H9 (cell line): ENCODE measurements at regions not wholly inside any gene's neighbourhood (a gene's known extent, or its start where the extent isn't known, plus 50 kb on each side); places are given as distances from the start of the nearest gene placed in this dataset.

Experiments used
- DNase-seq: peaks from one replicate; pipeline ENCODE4 v3.0.0-alpha.2; 2017
- H2AFZ ChIP-seq: one replicate; pipeline ENCODE4 v1.6.1; 2013; ENCODE audit warnings: mild to moderate bottlenecking, low read length, control low read depth, moderate library complexity
- H2AK5ac ChIP-seq: 2 replicates; pipeline ENCODE4 v1.6.1; 2013; ENCODE audit warnings: low read length, control low read depth, mixed read lengths; ENCODE audit not compliant: insufficient read length
- H2BK120ac ChIP-seq: one replicate; pipeline ENCODE4 v1.6.1; 2013; ENCODE audit warnings: low read depth, mild to moderate bottlenecking, low read length, control low read depth, inconsistent platforms; ENCODE audit not compliant: poor library complexity, severe bottlenecking
- H2BK12ac ChIP-seq: 2 replicates; pipeline ENCODE4 v1.6.1; 2013; ENCODE audit warnings: low read length, control low read depth, mixed read lengths, low read depth; ENCODE audit not compliant: insufficient read length
- H2BK15ac ChIP-seq: 2 replicates; pipeline ENCODE4 v1.6.1; 2013; ENCODE audit warnings: low read depth, low read length, control low read depth
- H2BK20ac ChIP-seq: one replicate; pipeline ENCODE4 v1.6.1; 2013; ENCODE audit warnings: low read depth, mild to moderate bottlenecking, low read length, control low read depth, inconsistent platforms; ENCODE audit not compliant: poor library complexity, severe bottlenecking
- H2BK5ac ChIP-seq: 2 replicates; pipeline ENCODE4 v1.6.1; 2013; ENCODE audit warnings: low read length, control low read depth, mixed read lengths; ENCODE audit not compliant: insufficient read length
- H3K14ac ChIP-seq: 2 replicates; pipeline ENCODE4 v1.6.1; 2013; ENCODE audit warnings: low read length, control low read depth; ENCODE audit not compliant: insufficient read depth
- H3K18ac ChIP-seq: 2 replicates; pipeline ENCODE4 v1.6.1; 2013; ENCODE audit warnings: low read depth, mild to moderate bottlenecking, mixed read lengths, low read length, control low read depth; ENCODE audit not compliant: insufficient read length
- H3K23ac ChIP-seq: 2 replicates; pipeline ENCODE4 v1.6.1; 2013; ENCODE audit warnings: low read length, control low read depth, mixed read lengths, low read depth; ENCODE audit not compliant: insufficient read length
- H3K23me2 ChIP-seq: 2 replicates; pipeline ENCODE4 v1.6.1; 2013; ENCODE audit warnings: low read depth, mild to moderate bottlenecking, mixed read lengths, low read length, control low read depth; ENCODE audit not compliant: insufficient read length, poor library complexity, severe bottlenecking
- H3K27ac ChIP-seq: 2 replicates; pipeline ENCODE4 v1.5.1; 2013; ENCODE audit warnings: low read length, control low read depth, mixed read lengths, low read depth; ENCODE audit not compliant: insufficient read length
- H3K27me3 ChIP-seq: 2 replicates; pipeline ENCODE4 v1.6.1; 2013; ENCODE audit warnings: low read length, control low read depth, inconsistent platforms; ENCODE audit not compliant: insufficient read depth
- H3K4ac ChIP-seq: 2 replicates; pipeline ENCODE4 v1.6.1; 2013; ENCODE audit warnings: low read depth, mild to moderate bottlenecking, control low read depth, inconsistent platforms, low read length, moderate library complexity
- H3K4me1 ChIP-seq: 2 replicates; pipeline ENCODE4 v1.6.1; 2013; ENCODE audit warnings: low read length, control low read depth, inconsistent platforms; ENCODE audit not compliant: insufficient read depth
- H3K4me2 ChIP-seq: 2 replicates; pipeline ENCODE4 v1.6.1; 2013; ENCODE audit warnings: low read length, control low read depth, mixed read lengths; ENCODE audit not compliant: insufficient read length, insufficient read depth
- H3K56ac ChIP-seq: 2 replicates; pipeline ENCODE4 v1.6.1; 2013; ENCODE audit warnings: low read depth, mild to moderate bottlenecking, mixed read lengths, low read length, control low read depth; ENCODE audit not compliant: insufficient read length
- H3K79me1 ChIP-seq: 2 replicates; pipeline ENCODE4 v1.6.1; 2013; ENCODE audit warnings: low read depth, mild to moderate bottlenecking, moderate library complexity, low read length, control low read depth, inconsistent platforms; ENCODE audit not compliant: insufficient read depth, poor library complexity, severe bottlenecking
- H3K79me2 ChIP-seq: 2 replicates; pipeline ENCODE4 v1.6.1; 2013; ENCODE audit warnings: low read length, control low read depth, inconsistent platforms; ENCODE audit not compliant: insufficient read depth
- H3K9ac ChIP-seq: 2 replicates; pipeline ENCODE4 v1.6.1; 2013; ENCODE audit warnings: low read length, control low read depth, mixed read lengths; ENCODE audit not compliant: insufficient read length; ENCODE audit errors: extremely low read depth
- H3K9me3 ChIP-seq: one replicate; pipeline ENCODE4 v1.6.1; 2013; ENCODE audit warnings: low read depth, low read length, inconsistent platforms; ENCODE audit not compliant: control insufficient read depth
- H3T11ph ChIP-seq: one replicate; pipeline ENCODE4 v1.6.1; 2013; ENCODE audit warnings: mild to moderate bottlenecking, low read length, control low read depth, inconsistent platforms
- H4K20me1 ChIP-seq: one replicate; pipeline ENCODE4 v1.6.1; 2013; ENCODE audit not compliant: control insufficient read depth, insufficient read length, insufficient read depth
- H4K5ac ChIP-seq: 2 replicates; pipeline ENCODE4 v1.6.1; 2013; ENCODE audit warnings: low read depth, mild to moderate bottlenecking, mixed read lengths, low read length, control low read depth; ENCODE audit not compliant: insufficient read length
- H4K8ac ChIP-seq: replicated peaks from 2 replicates; pipeline ENCODE4 v1.6.1; 2013; ENCODE audit warnings: low read length, control low read depth, mixed read lengths, low read depth; ENCODE audit not compliant: insufficient read length
- H4K91ac ChIP-seq: 2 replicates; pipeline ENCODE4 v1.6.1; 2013; ENCODE audit warnings: low read depth, mild to moderate bottlenecking, moderate library complexity, mixed read lengths, low read length, control low read depth; ENCODE audit not compliant: insufficient read length
- H3K27ac Mint-ChIP-seq, 3 experiments: 2 replicates in 2 of 3; 3 replicates in 1 of 3; pipeline ENCODE4 v1.8.0; 2020 to 2021; ENCODE audit warnings: mixed read lengths in 3 of 3, mild to moderate bottlenecking in 1 of 3, moderate library complexity in 1 of 3
- H3K27me3 Mint-ChIP-seq: 2 replicates; pipeline ENCODE4 v1.8.0; 2021; ENCODE audit warnings: low read depth, mild to moderate bottlenecking, moderate library complexity, mixed read lengths
- H3K36me3 Mint-ChIP-seq, 3 experiments: 2 replicates in 2 of 3; 3 replicates in 1 of 3; pipeline ENCODE4 v1.8.0; 2020 to 2021; ENCODE audit warnings: low read depth in 3 of 3, mixed read lengths in 3 of 3; ENCODE audit not compliant: insufficient read depth in 1 of 3
- H3K4me1 Mint-ChIP-seq, 2 experiments: 2 replicates each; pipeline ENCODE4 v1.8.0; 2020; ENCODE audit warnings: mixed read lengths in 2 of 2
- H3K4me3 Mint-ChIP-seq, 2 experiments: 2 replicates in 1 of 2; 3 replicates in 1 of 2; pipeline ENCODE4 v1.8.0; 2020 to 2021; ENCODE audit warnings: mild to moderate bottlenecking in 2 of 2, mixed read lengths in 2 of 2, moderate library complexity in 1 of 2
- H3K9me3 Mint-ChIP-seq, 2 experiments: 2 replicates in 1 of 2; 3 replicates in 1 of 2; pipeline ENCODE4 v1.8.0; 2020; ENCODE audit warnings: mild to moderate bottlenecking in 2 of 2, mixed read lengths in 2 of 2, moderate library complexity in 1 of 2
- WGBS: extraction: QIAGEN DNeasy Blood & Tissue Kit; methylation state at CpG from one replicate; pipeline ENCODE4 v1.1.7; 2013; ENCODE audit warnings: missing lambda C conversion rate, low lambda C conversion rate, mixed read lengths; ENCODE audit not compliant: insufficient read length; ENCODE audit errors: extremely low coverage; 5-methylcytosine and 5-hydroxymethylcytosine counted together
- TF ChIP-seq, protein P1 (sequence below): fragments of 200-600 bp; sonication (generic); conservative IDR thresholded peaks from 3 replicates; pipeline ENCODE4 v1.8.0; 2021; ENCODE audit warnings: antibody characterized with exemption, mild to moderate bottlenecking

DNA sequence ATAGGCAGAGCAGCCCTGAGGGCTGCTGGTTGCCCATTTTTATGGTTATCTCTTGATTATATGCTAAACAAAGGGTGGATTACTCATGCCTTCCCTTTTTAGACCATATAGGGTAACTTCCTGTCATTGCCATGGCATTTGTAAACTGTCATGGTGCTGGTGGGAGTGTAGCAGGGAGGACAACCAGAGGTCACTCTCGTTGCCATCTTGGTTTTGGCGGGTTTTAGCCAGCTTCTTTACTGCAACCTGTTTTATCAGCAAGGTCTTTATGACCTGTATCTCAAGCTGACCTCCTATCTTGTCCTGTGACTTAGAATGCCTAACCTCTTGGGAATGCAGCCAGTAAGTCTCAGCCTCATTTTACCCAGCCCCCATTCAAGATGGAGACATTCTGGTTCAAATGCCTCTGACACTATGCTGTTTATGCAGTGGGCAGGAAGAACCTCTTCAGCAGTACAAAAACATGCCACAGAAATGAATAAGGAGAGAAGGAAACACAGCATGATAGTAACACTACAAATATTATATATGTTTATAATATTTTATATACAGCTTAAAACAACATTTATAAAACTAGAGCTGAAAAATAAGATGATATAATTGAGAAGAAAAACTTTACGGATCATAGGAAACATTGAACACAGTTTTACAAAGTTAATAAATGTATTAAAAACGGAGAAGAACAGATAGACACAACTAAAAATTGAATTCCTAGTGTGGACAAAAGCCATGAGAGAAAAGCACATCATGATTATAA is 58.9 kb upstream of the SAMD5 start:
- no peak overlapping the region for H4K91ac ChIP-seq
- Mint-ChIP-seq H3K36me3 (no peaks in the 10 kb centered on the region; a peak in 1 of 7 replicates), H3K4me1 (peaks cover 51 to 56% of the 10 kb centered on the region in 2 experiments), H3K27ac (no peak overlapping the region), H3K27me3 (peaks cover 23% of the 10 kb centered on the region), H3K9me3 (no peaks in the 10 kb centered on the region; a peak in 1 of 5 replicates), H3K4me3 (no peak overlapping the region)
- WGBS, result no CpG with 5 or more reads among the region's 4 CpGs
- H2BK120ac ChIP-seq, result no peak overlapping the region
- no peak overlapping the region for H2BK12ac ChIP-seq
- H4K8ac ChIP-seq, result no peak overlapping the region
- TF ChIP-seq, protein P1, sequence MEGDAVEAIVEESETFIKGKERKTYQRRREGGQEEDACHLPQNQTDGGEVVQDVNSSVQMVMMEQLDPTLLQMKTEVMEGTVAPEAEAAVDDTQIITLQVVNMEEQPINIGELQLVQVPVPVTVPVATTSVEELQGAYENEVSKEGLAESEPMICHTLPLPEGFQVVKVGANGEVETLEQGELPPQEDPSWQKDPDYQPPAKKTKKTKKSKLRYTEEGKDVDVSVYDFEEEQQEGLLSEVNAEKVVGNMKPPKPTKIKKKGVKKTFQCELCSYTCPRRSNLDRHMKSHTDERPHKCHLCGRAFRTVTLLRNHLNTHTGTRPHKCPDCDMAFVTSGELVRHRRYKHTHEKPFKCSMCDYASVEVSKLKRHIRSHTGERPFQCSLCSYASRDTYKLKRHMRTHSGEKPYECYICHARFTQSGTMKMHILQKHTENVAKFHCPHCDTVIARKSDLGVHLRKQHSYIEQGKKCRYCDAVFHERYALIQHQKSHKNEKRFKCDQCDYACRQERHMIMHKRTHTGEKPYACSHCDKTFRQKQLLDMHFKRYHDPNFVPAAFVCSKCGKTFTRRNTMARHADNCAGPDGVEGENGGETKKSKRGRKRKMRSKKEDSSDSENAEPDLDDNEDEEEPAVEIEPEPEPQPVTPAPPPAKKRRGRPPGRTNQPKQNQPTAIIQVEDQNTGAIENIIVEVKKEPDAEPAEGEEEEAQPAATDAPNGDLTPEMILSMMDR, result no peak
- no peak overlapping the region for H3K23ac ChIP-seq
- H2BK5ac ChIP-seq, result no peak overlapping the region
- H2BK15ac ChIP-seq, result no peak overlapping the region
- no peak overlapping the region for H4K5ac ChIP-seq
- no peaks in the 10 kb centered on the region for H4K20me1 ChIP-seq
- H3K79me1 ChIP-seq, result no peaks in the 10 kb centered on the region
- H3K4ac ChIP-seq, result no peak overlapping the region
- H2AFZ ChIP-seq, result no peak overlapping the region
- DNase-seq, result no peak
- no peak overlapping the region for H3K18ac ChIP-seq
- no peak overlapping the region for H3K9ac ChIP-seq
- peaks cover 19% of the 10 kb centered on the region for H3K4me1 ChIP-seq
- no peak overlapping the region for H3T11ph ChIP-seq
- no peaks in the 10 kb centered on the region for H3K23me2 ChIP-seq
- H3K27me3 ChIP-seq, result no peaks in the 10 kb centered on the region; the same call in 1 of the 2 replicates
- H3K4me2 ChIP-seq, result no peak overlapping the region
- no peaks in the 10 kb centered on the region for H3K9me3 ChIP-seq
- H3K79me2 ChIP-seq, result no peaks in the 10 kb centered on the region
- no peak overlapping the region for H3K27ac ChIP-seq
- H3K14ac ChIP-seq, result no peak overlapping the region
- H3K56ac ChIP-seq, result no peak overlapping the region
- H2BK20ac ChIP-seq, result no peak overlapping the region
- no peak overlapping the region for H2AK5ac ChIP-seq
